Pancreas (tissue), 10 donors: ENCODE measurements at regions not wholly inside any gene's neighbourhood (a gene's known extent, or its start where the extent isn't known, plus 50 kb on each side); places are given as distances from the start of the nearest gene placed in this dataset.

Experiments
- ATAC-seq, 4 donors: fragments of 200-7000 bp; cut with Tn5 transposase; one replicate each; pipeline versions ENCODE4 v1.8.0 to v1.9.1; 2020; ENCODE audit warnings: mild to moderate bottlenecking in 4 of 4, moderate library complexity in 4 of 4
- DNase-seq, 6 donors: peaks; one replicate each; pipeline ENCODE4 v3.0.0-alpha.2; 2020
- FAIRE-seq: peaks from 2 replicates; lab custom pipeline; 2012; peaks lifted over from hg19 to GRCh38; lab: Jason Lieb, UNC
- H3K27ac ChIP-seq, 4 donors: fragments of 200-600 bp; sonication (generic); 1 replicate in 3 of 4; 2 replicates in 1 of 4; pipeline versions ENCODE4 v1.5.0 to v1.8.0; 2020
- H3K27me3 ChIP-seq, 4 donors: fragments of 200-600 bp; one replicate each; pipeline ENCODE4 v1.8.0; 2021
- H3K36me3 ChIP-seq, 3 donors: fragments of 200-600 bp; sonication (generic) in 1 of 3; one replicate each; pipeline versions ENCODE4 v1.5.0 to v1.8.0; 2020 to 2021
- H3K4me1 ChIP-seq, 3 donors: fragments of 200-600 bp; one replicate each; pipeline ENCODE4 v1.8.0; 2021
- H3K4me3 ChIP-seq, 4 donors: fragments of 200-600 bp; sonication (generic) in 2 of 4; one replicate each; pipeline versions ENCODE4 v1.5.0 to v1.8.0; 2020 to 2021
- H3K9me3 ChIP-seq, 4 donors: fragments of 200-600 bp; one replicate each; pipeline ENCODE4 v1.8.0; 2021
- WGBS, 2 donors: extraction: QIAGEN DNeasy Blood & Tissue Kit; methylation state at CpG; one replicate each; pipeline ENCODE4 v1.1.7; 2013; 5-methylcytosine and 5-hydroxymethylcytosine counted together
- intact Hi-C, 3 donors: fragments of 100-400 bp; cut with DNase I; formaldehyde crosslinking; loops; one replicate each; pipeline versions ENCODE4 v1.11.1 to v1.14.2; 2022
- TF ChIP-seq, protein P1 (sequence below), 4 donors: fragments of 200-600 bp; sonication (generic) in 3 of 4; IDR thresholded peaks; one replicate each; pipeline versions ENCODE4 v1.5.0 to v1.8.0; 2021; ENCODE audit warnings: antibody characterized with exemption in 4 of 4
- donor health status: healthy with polysubstance abuse.
- donor health status: DM: no; HTN: no; CAD: no; lungs with moderate emphysema.
- donor health status: DM: no; HTN: no; CAD: no.
- donor health status: control.
- donor health status: control.
- donor health status: Bipolar disorder and iron deficiency.
- donor health status: DM: yes; HTN: yes; CAD: no.
- donor health status: DM: no; HTN: no; CAD: no.
- donor health status: DM: no; HTN: no; CAD: no.
- donor health status: DM: yes; HTN: yes; CAD: no.

- intact Hi-C loops, result no loop called here
- H3K4me3 ChIP-seq, result no peak overlapping the region
- ATAC-seq (no peak), FAIRE-seq (no peak), DNase-seq (no peak)
- no peaks in the 10 kb centered on the region for H3K27me3 ChIP-seq
- H3K9me3 ChIP-seq, result no peaks in the 10 kb centered on the region
- TF ChIP-seq, protein P1, sequence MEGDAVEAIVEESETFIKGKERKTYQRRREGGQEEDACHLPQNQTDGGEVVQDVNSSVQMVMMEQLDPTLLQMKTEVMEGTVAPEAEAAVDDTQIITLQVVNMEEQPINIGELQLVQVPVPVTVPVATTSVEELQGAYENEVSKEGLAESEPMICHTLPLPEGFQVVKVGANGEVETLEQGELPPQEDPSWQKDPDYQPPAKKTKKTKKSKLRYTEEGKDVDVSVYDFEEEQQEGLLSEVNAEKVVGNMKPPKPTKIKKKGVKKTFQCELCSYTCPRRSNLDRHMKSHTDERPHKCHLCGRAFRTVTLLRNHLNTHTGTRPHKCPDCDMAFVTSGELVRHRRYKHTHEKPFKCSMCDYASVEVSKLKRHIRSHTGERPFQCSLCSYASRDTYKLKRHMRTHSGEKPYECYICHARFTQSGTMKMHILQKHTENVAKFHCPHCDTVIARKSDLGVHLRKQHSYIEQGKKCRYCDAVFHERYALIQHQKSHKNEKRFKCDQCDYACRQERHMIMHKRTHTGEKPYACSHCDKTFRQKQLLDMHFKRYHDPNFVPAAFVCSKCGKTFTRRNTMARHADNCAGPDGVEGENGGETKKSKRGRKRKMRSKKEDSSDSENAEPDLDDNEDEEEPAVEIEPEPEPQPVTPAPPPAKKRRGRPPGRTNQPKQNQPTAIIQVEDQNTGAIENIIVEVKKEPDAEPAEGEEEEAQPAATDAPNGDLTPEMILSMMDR (IDR thresholded peaks at IDR 0.05), result no peak
- H3K4me1 ChIP-seq, result no peaks in the 10 kb centered on the region
- H3K27ac ChIP-seq, result no peak overlapping the region
- WGBS, 2 donors, result 74 to 89% methylated on average over 2 of the region's 2 CpGs
- no peaks in the 10 kb centered on the region for H3K36me3 ChIP-seq
These were observed 187.8 kb downstream of the ZNF516 start for GRCh38 chr18:76307293-76307690.

- Histone ChIP-seq H3K9me3 (no peaks in the 10 kb centered on the region), H3K36me3 (no peaks in the 10 kb centered on the region), H3K4me1 (no peaks in the 10 kb centered on the region), H3K27me3 (no peaks in the 10 kb centered on the region), H3K27ac (no peak overlapping the region), H3K4me3 (no peak overlapping the region)
- TF ChIP-seq, protein P1 (IDR thresholded peaks at IDR 0.05), result no peak
- intact Hi-C loops, result no loop called here
- FAIRE-seq (no peak), DNase-seq (no peak), ATAC-seq (no peak)
- WGBS, 2 donors, result 69 to 80% methylated on average over 9 of the region's 9 CpGs
These were observed 188.3 kb downstream of the ZNF516 start for GRCh38 chr18:76306685-76307292.

DNA sequence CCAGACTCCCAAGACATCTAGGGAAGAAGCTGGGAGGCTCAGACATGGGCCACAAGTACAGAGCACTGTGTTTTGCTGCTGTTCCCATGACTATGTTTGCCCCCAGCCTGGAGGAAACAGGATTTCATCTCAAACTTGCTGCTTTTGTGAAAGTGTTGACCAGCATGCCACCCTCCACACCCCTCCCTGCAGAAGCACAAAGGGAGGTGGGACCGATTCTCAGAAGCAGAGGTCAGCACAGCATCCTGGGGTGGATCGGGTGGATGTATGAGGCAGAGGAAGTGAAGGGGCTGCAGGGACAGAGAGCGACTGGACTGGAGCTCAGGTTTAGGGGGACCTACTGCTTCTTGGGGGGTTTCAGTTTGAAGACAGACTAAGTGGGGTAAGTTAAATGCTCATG is 209.2 kb downstream of the ZNF516 start:
- Histone ChIP-seq H3K4me1 (no peaks in the 10 kb centered on the region), H3K9me3 (no peaks in the 10 kb centered on the region), H3K27ac (no peak overlapping the region), H3K27me3 (no peaks in the 10 kb centered on the region), H3K36me3 (no peaks in the 10 kb centered on the region), H3K4me3 (no peak overlapping the region)
- no peak for ATAC-seq
- 49 to 58% methylated on average over 3 of the region's 3 CpGs for WGBS, 2 donors
- no peak for FAIRE-seq
- intact Hi-C loops, result no loop called here
- TF ChIP-seq, protein P1 (IDR thresholded peaks at IDR 0.05), result no peak
- DNase-seq, result no peak

GRCh38 chr18:76281565-76281964 is 213.5 kb downstream of the ZNF516 start:
- H3K36me3 ChIP-seq, result no peaks in the 10 kb centered on the region
- intact Hi-C loops, result no loop called here
- no peak for ATAC-seq
- DNase-seq, result no peak
- WGBS, 2 donors, result 42 to 54% methylated on average over 5 of the region's 5 CpGs
- no peak for FAIRE-seq
- TF ChIP-seq, protein P1 (IDR thresholded peaks at IDR 0.05), result no peak
- no peak overlapping the region for H3K4me3 ChIP-seq
- H3K27me3 ChIP-seq, result no peaks in the 10 kb centered on the region
- H3K9me3 ChIP-seq, result no peaks in the 10 kb centered on the region
- no peak overlapping the region for H3K27ac ChIP-seq
- H3K4me1 ChIP-seq, result no peaks in the 10 kb centered on the region

GRCh38 chr18:76277801-76278200 is 217.2 kb downstream of the ZNF516 start:
- Histone ChIP-seq H3K27ac (no peak overlapping the region), H3K27me3 (no peaks in the 10 kb centered on the region), H3K9me3 (no peaks in the 10 kb centered on the region), H3K36me3 (no peaks in the 10 kb centered on the region), H3K4me1 (no peaks in the 10 kb centered on the region), H3K4me3 (no peak overlapping the region)
- no peak for DNase-seq
- WGBS, 2 donors, result 49 to 58% methylated on average over 4 of the region's 4 CpGs
- no peak for ATAC-seq
- intact Hi-C loops, result no loop called here
- FAIRE-seq, result no peak
- TF ChIP-seq, protein P1 (IDR thresholded peaks at IDR 0.05), result no peak
